DLD1 (cell line): ENCODE measurements at regions not wholly inside any gene's neighbourhood (a gene's known extent, or its start where the extent isn't known, plus 50 kb on each side); places are given as distances from the start of the nearest gene placed in this dataset.

ENCODE experiments used
- in situ Hi-C: cut with HindIII; loops from 2 replicates; pipeline ENCODE4 v1.10.0; 2017; ENCODE audit warnings: low sequenced_read_pairs

DNA sequence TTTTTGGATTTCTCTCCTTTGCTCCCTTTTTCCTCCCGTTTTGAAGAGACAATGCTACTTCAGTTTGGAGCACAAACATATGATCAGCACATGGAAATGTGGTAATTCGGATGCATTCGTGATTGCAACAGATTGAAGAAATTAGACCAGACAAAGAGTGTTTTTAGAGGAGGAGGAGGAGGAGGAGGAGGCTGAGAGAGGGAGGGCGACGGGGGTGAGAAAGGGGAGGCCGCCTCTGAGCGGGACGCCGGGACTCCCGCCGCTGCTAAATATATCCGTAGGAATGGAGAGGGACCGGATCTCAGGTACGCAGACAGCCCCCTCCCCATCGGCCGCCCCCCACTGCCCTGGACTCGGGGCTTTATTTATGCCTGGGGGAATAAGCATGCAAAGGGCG lies 179.3 kb downstream of the SEC14L1 start:
- in situ Hi-C loops = no loop called here

- in situ Hi-C loops = no loop called here
These were observed 179.9 kb downstream of the SEC14L1 start for GRCh38 chr17:77320485-77321256.

DNA sequence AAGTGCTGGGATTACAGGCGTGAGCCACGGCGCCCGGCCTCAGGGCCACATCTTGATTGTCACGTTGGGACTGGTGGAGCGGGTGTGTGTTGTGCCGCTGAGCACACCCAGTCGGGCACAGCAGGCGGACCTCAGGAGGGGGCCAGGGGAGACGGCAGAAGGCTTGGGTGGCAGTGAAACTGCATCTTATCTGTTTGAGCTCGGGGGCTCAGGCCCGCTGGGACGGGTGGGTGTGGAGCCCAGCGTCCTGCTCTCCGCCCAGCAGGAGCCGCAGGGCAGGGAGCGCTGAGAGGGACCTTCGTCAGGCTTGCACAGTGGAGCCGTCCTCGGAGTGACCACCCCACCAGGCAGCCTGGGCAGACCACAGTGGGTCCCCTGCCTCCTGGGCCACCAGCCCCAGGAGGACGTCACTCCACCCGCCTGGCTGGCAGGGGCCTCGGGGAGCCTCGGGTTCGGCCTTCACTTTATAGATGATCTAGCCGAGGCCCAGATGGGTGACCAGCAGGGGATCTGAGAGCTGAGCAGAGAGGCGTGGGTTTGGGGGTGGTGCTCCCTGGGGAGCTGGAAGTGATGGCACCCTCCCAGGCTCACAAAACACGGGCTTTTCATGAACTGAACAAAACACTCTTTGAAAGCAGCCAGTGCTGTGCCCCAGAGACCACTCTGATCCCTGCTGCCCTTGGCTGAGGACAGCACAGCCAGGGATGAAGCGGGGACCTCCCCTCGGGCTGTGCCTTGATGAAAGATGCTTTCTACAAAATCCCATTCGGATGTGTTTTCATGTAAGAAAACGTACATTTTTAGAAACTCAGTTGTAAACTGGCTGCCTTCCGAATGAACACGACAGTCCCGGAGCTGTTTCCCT lies 181.1 kb downstream of the SEC14L1 start:
- in situ Hi-C loops = no loop called here

- in situ Hi-C loops = no loop called here
These were observed 182.0 kb downstream of the SEC14L1 start for GRCh38 chr17:77322514-77323412.

- in situ Hi-C loops = no loop called here
These were observed 182.8 kb downstream of the SEC14L1 start for GRCh38 chr17:77323413-77324171.

- in situ Hi-C loops = no loop called here
These were observed 183.5 kb downstream of the SEC14L1 start for GRCh38 chr17:77324227-77324626.

GRCh38 chr17:77325577-77326075 lies 184.9 kb downstream of the SEC14L1 start:
- in situ Hi-C loops = no loop called here

- in situ Hi-C loops = no loop called here
These were observed 185.4 kb downstream of the SEC14L1 start for GRCh38 chr17:77326076-77326591.

DNA sequence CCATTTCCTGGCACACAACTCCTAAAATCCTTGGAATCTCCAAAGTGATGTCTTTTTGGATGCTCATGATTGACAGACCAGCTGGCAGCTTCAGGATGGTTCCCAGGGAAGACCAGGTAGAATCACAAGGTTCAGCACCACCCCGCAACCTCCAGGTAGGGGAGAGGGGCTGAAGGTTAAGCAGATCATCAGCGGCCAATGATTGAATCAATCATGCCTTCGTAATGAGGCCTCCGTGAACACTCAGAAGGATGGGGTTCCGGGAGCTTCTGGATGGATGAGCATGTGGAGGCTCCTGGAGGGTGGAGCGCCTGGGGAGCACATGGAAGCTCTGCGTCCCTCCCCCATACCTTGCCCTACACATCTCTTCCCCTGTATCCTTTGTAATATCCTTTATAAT lies 185.9 kb downstream of the SEC14L1 start:
- in situ Hi-C loops = no loop called here

- in situ Hi-C loops = no loop called here
These were observed 186.4 kb downstream of the SEC14L1 start for GRCh38 chr17:77327181-77327565.

DNA sequence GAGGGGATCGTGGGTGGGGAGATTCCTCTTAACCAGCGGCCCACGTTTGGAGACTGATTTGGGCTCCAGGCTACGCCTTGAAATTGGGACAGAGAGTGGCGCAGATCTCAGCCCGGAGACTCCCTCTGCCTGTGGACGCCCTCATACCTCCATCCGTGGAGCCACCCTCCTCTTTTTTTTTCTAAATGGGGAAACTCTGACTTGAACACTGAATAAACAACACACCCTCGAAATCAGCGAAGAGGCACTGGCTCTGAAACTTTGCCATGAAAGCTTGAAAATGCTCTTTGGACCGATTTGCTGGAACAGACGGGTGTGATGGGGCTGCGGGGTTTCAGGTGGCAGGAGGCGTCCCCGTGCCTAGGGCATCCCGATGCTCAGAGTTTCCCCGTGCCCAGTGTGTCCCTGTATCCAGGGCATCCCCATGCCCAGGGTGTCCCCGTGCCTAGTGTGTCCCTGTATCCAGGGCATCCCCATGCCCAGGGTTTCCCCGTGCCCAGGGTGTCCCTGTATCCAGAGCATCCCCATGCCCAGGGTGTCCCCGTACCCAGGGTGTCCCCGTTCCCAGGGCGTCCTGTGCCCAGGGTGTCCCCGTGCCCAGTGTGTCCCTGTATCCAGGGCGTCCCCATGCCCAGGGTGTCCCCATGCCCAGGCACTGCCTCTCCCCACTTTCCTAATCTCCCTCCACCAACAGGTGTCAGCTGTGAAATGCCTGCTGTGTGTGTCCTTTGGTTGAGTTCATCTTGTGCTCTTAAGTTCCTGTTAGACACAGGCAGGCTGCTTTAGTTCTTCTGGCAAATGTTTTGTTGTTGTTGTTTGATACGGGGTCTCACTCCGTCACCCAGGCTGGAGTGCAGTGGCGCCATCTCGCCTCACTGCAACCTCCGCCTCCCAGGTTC lies 187.0 kb downstream of the SEC14L1 start:
- in situ Hi-C loops = no loop called here

- in situ Hi-C loops = no loop called here
These were observed 188.3 kb downstream of the SEC14L1 start for GRCh38 chr17:77328823-77329740.

- in situ Hi-C loops = no loop called here
These were observed 189.2 kb downstream of the SEC14L1 start for GRCh38 chr17:77329741-77330531.

DNA sequence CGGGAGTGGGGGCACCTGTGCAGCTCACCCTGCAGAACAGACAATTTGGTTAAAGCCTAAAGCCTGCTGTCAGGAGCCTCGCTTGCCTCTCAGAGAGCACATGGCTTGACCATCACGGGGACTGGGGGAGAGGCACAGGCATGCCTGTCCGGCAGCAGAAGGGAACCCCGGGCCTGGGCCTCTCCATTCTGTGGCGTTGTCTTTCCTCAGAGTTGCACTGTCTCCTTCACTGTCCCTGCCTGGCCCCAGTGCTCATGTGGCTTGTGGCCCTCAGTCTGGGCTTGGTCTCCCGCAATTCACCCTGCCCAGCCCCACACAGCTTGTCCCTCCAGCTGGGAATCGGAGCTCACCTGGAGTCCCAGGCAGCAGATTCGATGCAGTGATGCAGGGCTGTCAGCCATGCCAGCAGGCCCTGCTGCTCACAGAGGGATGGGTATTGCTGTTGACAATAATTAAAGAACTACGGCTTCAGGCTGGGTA lies 189.9 kb downstream of the SEC14L1 start:
- in situ Hi-C loops = no loop called here

DNA sequence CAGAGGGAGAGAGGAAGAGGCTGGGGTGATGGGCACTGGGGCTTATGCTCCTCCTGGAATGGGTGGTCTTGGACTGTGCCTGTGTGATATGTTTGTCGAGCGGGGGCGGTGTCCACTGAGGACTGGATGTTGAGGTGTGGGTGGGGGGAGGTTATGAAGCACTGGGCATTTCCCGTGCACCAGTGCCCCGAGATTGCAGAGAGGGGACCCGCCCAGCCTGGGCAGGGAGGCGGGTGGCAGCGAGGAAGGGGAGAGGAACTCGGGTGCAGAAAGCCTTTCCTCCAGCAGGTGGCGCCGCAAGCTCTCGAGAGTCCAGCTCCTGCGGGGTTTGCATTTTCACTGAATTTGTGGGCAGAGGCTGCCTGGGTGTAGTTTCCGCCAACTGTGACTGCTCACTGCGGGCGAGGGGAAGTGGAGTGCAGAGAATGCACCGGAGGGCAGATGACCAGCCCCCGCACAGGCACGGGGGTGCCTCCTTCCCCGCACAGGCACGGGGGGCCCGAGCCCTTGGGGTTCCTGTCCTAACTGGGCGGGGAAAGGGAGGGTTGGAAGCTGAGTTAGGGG lies 190.6 kb downstream of the SEC14L1 start:
- in situ Hi-C loops = no loop called here
